CD4-positive, alpha-beta T cell treated with Interferon gamma for 1 hour (primary cell): ENCODE measurements at regions not wholly inside any gene's neighbourhood (a gene's known extent, or its start where the extent isn't known, plus 50 kb on each side); places are given as distances from the start of the nearest gene placed in this dataset.
"Not testable (repeated sequence)": the region's sequence is repeated elsewhere in the genome, so short reads cannot be mapped to it uniquely, and the experiment has no call there.

Source experiments
- DNase-seq: peaks from one replicate; pipeline ENCODE4 v3.0.0-alpha.2; 2020

- not testable (repeated sequence) for DNase-seq
These were observed 125.3 kb downstream of the GOLGA6L4 start for GRCh38 chr15:84360902-84361301.

- DNase-seq = not testable (repeated sequence)
These were observed 148.8 kb downstream of the GOLGA6L4 start for GRCh38 chr15:84384421-84384820.

- DNase-seq = no peak
These were observed 151.5 kb downstream of the GOLGA6L4 start for GRCh38 chr15:84387086-84387485.

GRCh38 chr15:84388201-84388600, 152.6 kb downstream of the GOLGA6L4 start:
- DNase-seq = not testable (repeated sequence)

GRCh38 chr15:84388638-84389037, 153.1 kb downstream of the GOLGA6L4 start:
- not testable (repeated sequence) for DNase-seq

GRCh38 chr15:84390324-84390723, 154.8 kb downstream of the GOLGA6L4 start:
- DNase-seq = not testable (repeated sequence)

- DNase-seq = no peak
These were observed 155.6 kb downstream of the GOLGA6L4 start for GRCh38 chr15:84391191-84391590.

- DNase-seq = not testable (repeated sequence)
These were observed 156.4 kb downstream of the GOLGA6L4 start for GRCh38 chr15:84392020-84392419.

GRCh38 chr15:84393386-84393936, 157.9 kb downstream of the GOLGA6L4 start:
- not testable (repeated sequence) for DNase-seq

- not testable (repeated sequence) for DNase-seq
These were observed 158.4 kb downstream of the GOLGA6L4 start for GRCh38 chr15:84393966-84394365.

GRCh38 chr15:84395384-84395783, 159.8 kb downstream of the GOLGA6L4 start:
- DNase-seq = not testable (repeated sequence)

GRCh38 chr15:84395881-84396280, 160.3 kb downstream of the GOLGA6L4 start:
- not testable (repeated sequence) for DNase-seq

GRCh38 chr15:84397066-84397465, 161.5 kb downstream of the GOLGA6L4 start:
- not testable (repeated sequence) for DNase-seq

GRCh38 chr15:84398087-84398486, 162.5 kb downstream of the GOLGA6L4 start:
- not testable (repeated sequence) for DNase-seq

- DNase-seq = no peak
These were observed 163.5 kb downstream of the GOLGA6L4 start for GRCh38 chr15:84398763-84399701.

- no peak for DNase-seq
These were observed 164.6 kb downstream of the GOLGA6L4 start for GRCh38 chr15:84400017-84400740.

GRCh38 chr15:84400820-84401219, 165.2 kb downstream of the GOLGA6L4 start:
- DNase-seq = no peak

GRCh38 chr15:84401461-84401860, 165.9 kb downstream of the GOLGA6L4 start:
- not testable (repeated sequence) for DNase-seq

- not testable (repeated sequence) for DNase-seq
These were observed 166.6 kb downstream of the GOLGA6L4 start for GRCh38 chr15:84401891-84402840.

GRCh38 chr15:84402856-84403608, 167.5 kb downstream of the GOLGA6L4 start:
- no peak for DNase-seq

GRCh38 chr15:84409357-84409756, 173.8 kb downstream of the GOLGA6L4 start:
- DNase-seq = not testable (repeated sequence)
